HG02970 (cell line): ENCODE measurements at regions not wholly inside any gene's neighbourhood (a gene's known extent, or its start where the extent isn't known, plus 50 kb on each side); places are given as distances from the start of the nearest gene placed in this dataset.

Experiments
- ATAC-seq: cut with Tn5 transposase; IDR thresholded peaks from one replicate; pipeline ENCODE4 v1.9.1; 2021; ENCODE audit warnings: mild to moderate bottlenecking, moderate library complexity, moderate number of reproducible peaks; ENCODE audit not compliant: unreplicated experiment, low FRiP score

GRCh38 chr4:24073948-24074347, 184.1 kb upstream of the PPARGC1A start:
- ATAC-seq = no peak

- ATAC-seq = no peak
Observed at GRCh38 chr4:24071612-24072372, 181.9 kb upstream of the PPARGC1A start.

GRCh38 chr4:24070117-24070516, 180.3 kb upstream of the PPARGC1A start:
- ATAC-seq = no peak

GRCh38 chr4:24067367-24068193, 177.7 kb upstream of the PPARGC1A start:
- no peak for ATAC-seq

DNA sequence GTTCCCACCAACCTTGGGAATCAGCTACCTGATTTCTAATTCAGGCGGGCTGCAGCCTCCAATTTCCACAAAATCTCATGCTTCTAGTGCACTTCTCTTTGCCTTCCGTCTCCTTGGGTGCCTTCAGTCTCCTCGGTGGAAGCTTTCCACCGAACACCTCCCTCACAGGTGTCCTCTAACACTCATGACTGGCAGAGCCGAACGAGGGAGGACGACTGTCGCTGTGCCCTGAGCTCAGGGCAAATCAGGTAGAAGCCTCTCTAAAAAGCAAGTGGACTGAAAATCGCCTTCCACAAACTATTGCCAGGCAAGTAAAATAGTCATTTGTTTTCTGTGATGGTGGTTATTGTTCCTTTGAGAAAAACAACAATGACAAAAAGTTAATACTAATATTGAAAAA, 176.1 kb upstream of the PPARGC1A start:
- no peak for ATAC-seq

DNA sequence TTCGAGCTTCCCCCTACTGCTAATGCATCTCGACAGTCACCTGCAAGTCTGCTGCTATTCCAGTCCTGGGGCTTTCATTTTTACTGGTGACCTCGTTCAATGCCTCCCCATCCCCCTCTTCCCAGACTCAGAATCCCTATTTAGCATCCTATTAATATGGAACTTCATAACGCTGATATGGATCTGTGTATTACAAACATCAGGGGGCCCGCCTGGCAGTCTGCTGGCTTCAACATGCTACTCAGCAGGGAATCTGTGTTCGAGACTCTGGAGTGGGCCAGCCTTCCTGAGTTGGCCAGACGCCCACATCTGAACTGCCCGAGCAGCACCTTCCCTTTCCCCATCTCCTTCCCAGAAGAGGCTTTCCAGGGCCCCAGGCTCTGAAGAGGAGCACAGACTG, 173.9 kb upstream of the PPARGC1A start:
- ATAC-seq = no peak

DNA sequence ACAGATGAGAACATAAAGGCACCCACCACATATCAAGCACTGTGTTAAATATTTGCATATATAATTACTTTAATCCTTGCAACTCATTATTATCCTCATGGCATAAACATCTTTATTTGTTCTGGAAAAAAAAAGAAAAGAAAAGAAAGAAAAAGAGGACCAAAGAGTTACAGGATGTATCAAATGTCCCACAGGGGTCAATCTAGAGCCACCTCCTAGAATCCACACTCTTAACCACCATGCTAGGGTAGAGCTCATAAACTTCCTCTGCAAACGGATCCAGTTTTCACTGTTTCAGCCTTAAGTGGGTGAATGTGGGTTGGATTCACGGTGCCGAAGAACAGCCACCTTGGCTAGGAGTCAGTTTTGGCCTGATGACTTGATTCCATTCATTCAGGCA, 171.1 kb upstream of the PPARGC1A start:
- no peak for ATAC-seq

DNA sequence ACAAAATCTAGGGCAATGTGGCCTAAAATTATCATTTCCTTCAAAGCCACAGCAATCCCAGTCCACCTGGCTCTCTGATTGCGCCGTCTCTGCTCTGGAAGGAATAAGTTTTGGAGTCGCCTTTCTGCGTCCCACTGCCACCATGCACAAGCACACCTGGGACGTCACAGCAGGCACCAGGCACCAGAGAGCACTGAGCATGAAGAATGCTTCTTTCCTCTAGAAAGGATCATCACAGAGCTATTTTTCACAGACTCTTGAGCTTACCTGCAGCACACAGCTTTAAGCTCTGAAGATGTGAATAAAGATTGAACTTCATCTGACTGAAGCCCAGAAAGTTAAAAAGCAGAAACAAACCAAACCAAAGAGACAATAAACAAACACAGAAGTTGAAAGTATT, 170.0 kb upstream of the PPARGC1A start:
- no peak for ATAC-seq

- ATAC-seq = no peak
Observed at GRCh38 chr4:24057915-24058559, 168.2 kb upstream of the PPARGC1A start.

DNA sequence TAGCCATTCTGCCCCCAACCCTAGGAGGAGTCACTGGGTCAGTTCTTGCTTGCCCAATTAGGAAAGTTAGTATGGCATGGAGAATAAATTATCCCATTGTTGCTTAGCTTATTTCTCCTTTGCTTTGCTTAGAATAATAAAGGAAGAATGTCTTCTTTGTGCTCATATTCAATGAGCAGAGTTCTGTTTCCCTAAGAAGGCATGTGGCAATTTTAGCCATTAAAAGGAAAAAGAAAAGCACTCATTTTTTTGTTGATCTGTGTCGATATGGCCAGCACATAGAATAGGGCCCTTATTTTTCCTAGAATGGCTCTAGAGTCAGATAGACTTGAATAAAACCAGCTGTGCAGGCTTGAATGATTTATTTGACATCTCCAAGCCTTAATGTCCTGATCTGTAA, 166.4 kb upstream of the PPARGC1A start:
- no peak for ATAC-seq

DNA sequence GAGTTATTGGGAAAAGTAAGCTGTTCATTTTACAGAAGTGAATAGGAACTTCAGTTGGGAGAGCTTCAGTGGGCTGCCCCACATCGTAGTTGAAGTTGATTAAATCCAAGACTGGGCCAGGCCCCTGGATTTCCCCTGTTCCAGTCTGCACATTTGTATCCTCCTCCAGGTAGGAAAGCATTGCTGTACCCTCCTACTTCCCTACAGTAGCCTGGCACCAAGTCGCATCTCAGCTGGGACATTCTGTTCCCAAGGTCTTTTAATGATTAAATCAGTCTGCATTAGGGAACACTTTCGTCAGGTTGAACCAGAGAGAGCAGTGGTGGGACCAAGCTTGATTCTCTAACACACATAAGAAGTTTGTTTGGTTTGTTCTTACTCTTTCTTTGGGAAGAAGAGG, 165.8 kb upstream of the PPARGC1A start:
- no peak for ATAC-seq

GRCh38 chr4:24054910-24055309, 165.1 kb upstream of the PPARGC1A start:
- ATAC-seq = no peak

GRCh38 chr4:24053934-24054333, 164.1 kb upstream of the PPARGC1A start:
- no peak for ATAC-seq

DNA sequence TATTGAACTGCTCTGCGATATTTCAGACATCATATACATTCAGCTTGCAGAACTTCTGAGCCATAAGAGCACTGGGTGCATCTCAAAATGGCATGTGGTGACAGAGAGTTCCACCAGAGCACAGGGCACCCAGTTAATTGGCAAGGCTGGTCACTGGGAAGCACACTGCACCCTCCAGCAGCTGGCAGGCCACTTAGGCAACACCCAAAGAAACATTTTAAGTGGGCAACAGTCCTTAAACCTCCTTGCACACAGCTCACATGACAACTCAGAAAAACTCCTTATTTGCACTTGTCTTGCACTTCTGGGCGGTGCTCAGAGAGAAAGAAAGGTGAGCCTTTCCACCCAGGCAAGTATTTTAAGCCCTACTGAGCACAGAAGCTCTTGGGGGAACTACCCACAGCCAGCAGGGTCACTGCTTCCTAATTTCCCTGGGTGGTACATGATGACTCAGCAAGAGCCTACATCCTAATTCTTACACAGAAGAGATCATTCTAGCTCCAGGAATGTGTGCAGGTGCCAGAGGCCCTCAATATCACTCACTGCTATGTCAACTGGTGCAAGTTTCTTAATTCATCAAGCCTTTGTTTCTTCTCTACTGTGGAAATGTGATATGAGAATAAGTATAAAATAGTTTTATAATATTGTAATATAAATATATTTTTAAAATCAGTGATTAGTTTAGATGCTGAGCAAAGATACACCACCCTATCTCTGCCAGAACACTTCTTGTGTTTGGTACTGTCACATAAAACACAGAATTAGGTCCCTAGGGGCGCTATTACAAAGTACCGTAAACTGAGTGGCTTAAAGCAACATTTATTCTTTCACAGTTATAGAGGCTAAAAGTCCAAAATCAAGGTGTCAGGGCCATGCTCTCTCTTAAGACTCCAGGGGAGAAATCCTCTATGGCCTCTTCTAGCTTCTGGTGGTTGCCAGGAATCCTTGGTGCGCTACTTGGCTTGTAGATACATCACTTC, 155.1 kb upstream of the PPARGC1A start:
- ATAC-seq = no peak

DNA sequence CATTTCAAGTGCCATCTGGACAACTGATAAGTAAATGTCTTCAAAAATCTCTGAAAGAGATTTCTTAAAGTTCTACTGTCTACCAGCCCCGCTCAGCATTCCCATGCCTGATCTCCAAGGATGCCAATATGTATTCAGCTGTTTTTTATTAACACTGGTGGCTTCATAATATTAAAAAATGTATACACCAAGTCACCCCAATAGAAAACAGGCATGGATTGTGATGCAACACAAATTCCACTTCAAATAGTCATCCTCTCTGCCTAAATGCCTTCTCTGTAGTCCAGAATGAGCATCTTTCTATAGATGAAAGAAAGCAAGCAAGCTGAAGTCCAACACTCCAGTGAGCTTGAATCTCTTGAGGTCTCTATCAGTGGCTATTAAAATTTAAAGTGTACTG, 152.2 kb upstream of the PPARGC1A start:
- ATAC-seq = no peak

- no peak for ATAC-seq
Observed at GRCh38 chr4:24040811-24041210, 151.0 kb upstream of the PPARGC1A start.

DNA sequence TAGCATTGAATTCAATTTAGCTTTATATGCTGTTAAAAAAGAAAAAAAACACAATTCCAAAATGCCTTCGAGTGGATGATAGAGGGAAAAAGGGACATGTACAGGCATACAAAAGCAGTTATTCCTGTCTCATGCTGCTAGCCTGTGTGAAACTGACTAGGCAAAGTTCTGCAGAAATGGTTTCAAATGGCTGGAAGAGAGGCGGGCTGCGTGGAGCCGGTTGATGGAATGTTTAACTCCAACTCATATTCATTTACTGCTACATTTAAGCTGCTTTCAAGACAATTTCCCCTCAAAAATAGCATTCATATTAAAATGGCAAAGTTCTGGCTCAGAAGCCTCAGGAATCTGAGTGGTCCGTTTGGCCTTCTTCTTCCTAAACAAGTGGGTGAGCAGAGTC, 143.8 kb upstream of the PPARGC1A start:
- ATAC-seq = no peak

GRCh38 chr4:24032371-24032989, 142.6 kb upstream of the PPARGC1A start:
- no peak for ATAC-seq

DNA sequence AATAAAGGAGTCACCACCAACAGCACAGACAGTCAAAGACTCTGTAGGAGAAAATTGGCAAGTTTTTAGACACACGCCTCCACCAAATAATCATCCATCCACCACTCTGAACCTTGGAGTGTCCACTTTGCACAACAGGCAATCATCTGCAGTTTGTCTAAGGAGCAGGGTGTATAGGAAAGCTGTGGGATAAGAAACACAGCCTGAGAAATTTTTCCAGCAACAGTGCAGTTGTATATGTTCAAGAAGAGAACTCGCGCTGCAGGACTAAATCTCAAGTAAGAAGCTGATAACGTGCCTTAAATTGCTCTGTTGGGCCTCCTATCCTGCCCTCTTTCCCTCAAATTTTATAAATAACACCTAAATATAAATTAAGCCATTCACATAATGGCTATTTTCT, 136.7 kb upstream of the PPARGC1A start:
- ATAC-seq = no peak

DNA sequence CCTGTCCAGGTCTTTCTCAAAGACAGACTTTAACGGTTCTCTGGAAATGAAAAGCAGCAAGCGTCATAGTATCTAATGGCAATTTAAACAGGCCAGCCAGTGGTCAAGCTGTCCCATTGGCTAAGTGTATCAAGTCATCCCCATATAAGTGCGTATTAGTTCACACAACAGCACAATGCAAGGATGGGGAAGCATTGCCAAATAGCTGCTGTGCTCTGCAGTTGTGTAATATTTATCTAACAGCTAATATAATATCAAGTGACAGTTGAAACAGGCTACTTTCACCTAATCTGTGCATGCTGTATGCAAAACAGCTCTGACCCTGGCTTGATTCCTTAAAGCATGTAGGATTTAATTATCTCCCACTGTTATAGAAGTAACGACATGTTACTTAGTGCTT, 134.8 kb upstream of the PPARGC1A start:
- ATAC-seq = no peak
